Transverse colon (tissue), 4 donors: ENCODE measurements at regions not wholly inside any gene's neighbourhood (a gene's known extent, or its start where the extent isn't known, plus 50 kb on each side); places are given as distances from the start of the nearest gene placed in this dataset.

Experiments
- DNase-seq: peaks from one replicate; pipeline ENCODE4 v3.0.0-alpha.2; 2019
- H3K27ac ChIP-seq, 4 donors: fragments of 200-600 bp; sonication (generic); 2 replicates each; pipeline ENCODE4 v1.5.1; 2016 to 2018; ENCODE audit warnings: inconsistent platforms in 4 of 4
- H3K27me3 ChIP-seq: fragments of 200-600 bp; sonication (generic); 2 replicates; pipeline ENCODE4 v1.5.1; 2017; ENCODE audit warnings: inconsistent platforms
- H3K36me3 ChIP-seq, 4 donors: fragments of 200-600 bp; sonication (generic); 2 replicates each; pipeline ENCODE4 v1.5.1; 2017 to 2019; ENCODE audit warnings: inconsistent platforms in 4 of 4
- H3K4me1 ChIP-seq, 4 donors: fragments of 200-600 bp; sonication (generic); 2 replicates each; pipeline ENCODE4 v1.5.1; 2017 to 2020; ENCODE audit warnings: inconsistent platforms in 4 of 4
- H3K4me3 ChIP-seq, 4 donors: fragments of 200-600 bp; sonication (generic); 1 replicate in 1 of 4; 2 replicates in 3 of 4; pipeline versions ENCODE4 v1.5.1 to v1.6.1; 2017 to 2019; ENCODE audit warnings: inconsistent platforms in 4 of 4
- H3K9me3 ChIP-seq, 2 donors: fragments of 200-600 bp; sonication (generic); 2 replicates each; pipeline ENCODE4 v1.5.1; 2017 to 2019; ENCODE audit warnings: inconsistent platforms in 2 of 2
- CTCF ChIP-seq, 5 experiments: fragments of 200-600 bp in 3 of 5; fragments of 450-650 bp in 2 of 5; sonication (generic) in 3 of 5; IDR thresholded peaks; 1 replicate in 2 of 5; 2 replicates in 3 of 5; pipeline ENCODE4 v1.5.1; 2016 to 2017; ENCODE audit warnings: antibody characterized with exemption in 5 of 5, inconsistent platforms in 3 of 5, mild to moderate bottlenecking in 2 of 5, moderate library complexity in 1 of 5
- EP300 ChIP-seq: sonication (generic); formaldehyde crosslinking; IDR thresholded peaks from one replicate; pipeline ENCODE4 v1.6.1; 2017; ENCODE audit warnings: antibody characterized with exemption, low read depth
- POLR2A ChIP-seq: fragments of 450-650 bp; IDR thresholded peaks from one replicate; pipeline ENCODE4 v1.6.1; 2016; ENCODE audit warnings: antibody characterized with exemption, mild to moderate bottlenecking, moderate library complexity
- POLR2AphosphoS5 ChIP-seq, 3 donors: sonication (generic); formaldehyde crosslinking; IDR thresholded peaks; one replicate each; pipeline ENCODE4 v1.6.1; 2016; ENCODE audit warnings: antibody characterized with exemption in 3 of 3
- WGBS, 2 donors: methylation state at CpG; one replicate each; pipeline ENCODE4 v1.1.5; 2018; ENCODE audit warnings: low coverage in 1 of 2; 5-methylcytosine and 5-hydroxymethylcytosine counted together
- in situ Hi-C, 4 donors: fragments of 200-750 bp; cut with MboI; loops; one replicate each; pipeline versions ENCODE4 v1.15.0 to v1.15.1; 2017; ENCODE audit warnings: low sequenced_read_pairs in 3 of 4, low pct_ligation_motif_present in 1 of 4, low pct_unique_long_range_greater_than_20kb in 1 of 4
- intact Hi-C: fragments of 100-400 bp; cut with DNase I; formaldehyde crosslinking; loops from one replicate; pipeline ENCODE4 v1.15.1; 2023; ENCODE audit warnings: low total_unique reads

- Histone ChIP-seq H3K27me3 (no peaks in the 10 kb centered on the region), H3K4me3 (no peak overlapping the region), H3K9me3 (no peaks in the 10 kb centered on the region), H3K4me1 (no peaks in the 10 kb centered on the region), H3K27ac (no peak overlapping the region), H3K36me3 (no peaks in the 10 kb centered on the region)
- WGBS, 2 donors: 79% methylated on average over 8 of the region's 8 CpGs; no CpG with 5 or more reads in 1 of the 2 donors
- DNase-seq: peak; percentile 4
- intact Hi-C loops (no loop called here), in situ Hi-C loops (no loop called here)
- no peak for TF ChIP-seq POLR2AphosphoS5 (IDR thresholded peaks at IDR 0.05)
- TF ChIP-seq EP300: no peak
- no peak for TF ChIP-seq POLR2A
- no peak for TF ChIP-seq CTCF (IDR thresholded peaks at IDR 0.05)
Measured at GRCh38 chr10:124238367-124238766, 145.0 kb upstream of the CHST15 start.

- TF ChIP-seq CTCF (IDR thresholded peaks at IDR 0.05): no peak
- TF ChIP-seq EP300: no peak
- no peak for TF ChIP-seq POLR2AphosphoS5 (IDR thresholded peaks at IDR 0.05)
- no peak for TF ChIP-seq POLR2A
- in situ Hi-C loops: no loop called here
- Histone ChIP-seq H3K27me3 (no peaks in the 10 kb centered on the region), H3K4me1 (no peaks in the 10 kb centered on the region), H3K27ac (no peak overlapping the region), H3K4me3 (no peak overlapping the region), H3K9me3 (no peaks in the 10 kb centered on the region), H3K36me3 (no peaks in the 10 kb centered on the region)
- intact Hi-C loops: no loop called here
- DNase-seq: peak; percentile 3
- WGBS, 2 donors: 74 to 81% methylated on average over 3 of the region's 3 CpGs
Measured at GRCh38 chr10:124237282-124237961, 144.0 kb upstream of the CHST15 start.

GRCh38 chr10:124236816-124237215 is 143.4 kb upstream of the CHST15 start:
- Histone ChIP-seq H3K9me3 (no peaks in the 10 kb centered on the region), H3K4me1 (no peaks in the 10 kb centered on the region), H3K36me3 (no peaks in the 10 kb centered on the region), H3K27ac (no peak overlapping the region), H3K4me3 (no peak overlapping the region), H3K27me3 (no peaks in the 10 kb centered on the region)
- TF ChIP-seq POLR2AphosphoS5 (IDR thresholded peaks at IDR 0.05) (no peak), POLR2A (no peak), EP300 (no peak), CTCF (IDR thresholded peaks at IDR 0.05) (no peak)
- in situ Hi-C loops (no loop called here), intact Hi-C loops (no loop called here)
- no peak for DNase-seq
- 89 to 92% methylated on average over 3 to 7 of the region's 7 CpGs for WGBS, 2 donors

- DNase-seq: no peak
- no peak for TF ChIP-seq POLR2A
- Histone ChIP-seq H3K36me3 (no peaks in the 10 kb centered on the region), H3K9me3 (no peaks in the 10 kb centered on the region), H3K27ac (no peak overlapping the region), H3K27me3 (no peaks in the 10 kb centered on the region), H3K4me1 (no peaks in the 10 kb centered on the region), H3K4me3 (no peak overlapping the region)
- intact Hi-C loops: no loop called here
- in situ Hi-C loops: no loop called here
- WGBS, 2 donors: 86% methylated on average over 2 of the region's 2 CpGs; no CpG with 5 or more reads in 1 of the 2 donors
Measured at GRCh38 chr10:124236136-124236535, 142.7 kb upstream of the CHST15 start.

- intact Hi-C loops: no loop called here
- Histone ChIP-seq H3K27ac (no peak overlapping the region), H3K4me3 (no peak overlapping the region), H3K27me3 (no peaks in the 10 kb centered on the region), H3K4me1 (no peaks in the 10 kb centered on the region), H3K9me3 (no peaks in the 10 kb centered on the region), H3K36me3 (no peaks in the 10 kb centered on the region)
- DNase-seq: no peak
- in situ Hi-C loops: no loop called here
- 92 to 94% methylated on average over 3 to 5 of the region's 5 CpGs for WGBS, 2 donors
- TF ChIP-seq CTCF (IDR thresholded peaks at IDR 0.05) (no peak), POLR2A (no peak), EP300 (no peak), POLR2AphosphoS5 (IDR thresholded peaks at IDR 0.05) (no peak)
Measured at GRCh38 chr10:124235232-124235631, 141.8 kb upstream of the CHST15 start.
